NOMO-1 treated with dmso at 0.1 percent for 144 hours (cell line): ENCODE measurements at regions not wholly inside any gene's neighbourhood (a gene's known extent, or its start where the extent isn't known, plus 50 kb on each side); places are given as distances from the start of the nearest gene placed in this dataset.

Experiments used
- DNase-seq: peaks from one replicate; lab custom pipeline; 2025; ENCODE audit not compliant: unreplicated experiment; lab: John Stamatoyannopoulos, UW

- no peak for DNase-seq
These were observed 162.3 kb upstream of the ZNF536 start for GRCh38 chr19:30209617-30210600.

GRCh38 chr19:30212574-30212973 lies 159.6 kb upstream of the ZNF536 start:
- no peak for DNase-seq

- peak; percentile 3 for DNase-seq
These were observed 157.5 kb upstream of the ZNF536 start for GRCh38 chr19:30214651-30215051.

- DNase-seq: no peak
These were observed 156.9 kb upstream of the ZNF536 start for GRCh38 chr19:30215248-30215647.

- no peak for DNase-seq
These were observed 155.7 kb upstream of the ZNF536 start for GRCh38 chr19:30216453-30216852.

- no peak for DNase-seq
These were observed 154.7 kb upstream of the ZNF536 start for GRCh38 chr19:30217461-30217860.

- no peak for DNase-seq
These were observed 152.5 kb upstream of the ZNF536 start for GRCh38 chr19:30219702-30220101.

- no peak for DNase-seq
These were observed 151.0 kb upstream of the ZNF536 start for GRCh38 chr19:30221176-30221575.

GRCh38 chr19:30222428-30222873 lies 149.7 kb upstream of the ZNF536 start:
- DNase-seq: no peak

GRCh38 chr19:30222992-30223865 lies 149.0 kb upstream of the ZNF536 start:
- DNase-seq: no peak

- DNase-seq: no peak
These were observed 148.1 kb upstream of the ZNF536 start for GRCh38 chr19:30223866-30224688.

GRCh38 chr19:30224689-30225606 lies 147.2 kb upstream of the ZNF536 start:
- no peak for DNase-seq

- DNase-seq: no peak
These were observed 146.3 kb upstream of the ZNF536 start for GRCh38 chr19:30225676-30226463.

- no peak for DNase-seq
These were observed 145.6 kb upstream of the ZNF536 start for GRCh38 chr19:30226464-30227011.

- no peak for DNase-seq
These were observed 145.1 kb upstream of the ZNF536 start for GRCh38 chr19:30227012-30227621.

GRCh38 chr19:30227661-30228112 lies 144.5 kb upstream of the ZNF536 start:
- peak; percentile 25 for DNase-seq

GRCh38 chr19:30228113-30228834 lies 143.9 kb upstream of the ZNF536 start:
- DNase-seq: no peak
